Stimulated activated CD8-positive, alpha-beta memory T cell treated with anti-CD3 and anti-CD28 coated beads, Interleukin-4, amount 100 ng/mL, for 48 hours (primary cell): ENCODE measurements at regions not wholly inside any gene's neighbourhood (a gene's known extent, or its start where the extent isn't known, plus 50 kb on each side); places are given as distances from the start of the nearest gene placed in this dataset.

Source experiments
- DNase-seq: peaks from one replicate; pipeline ENCODE4 v3.0.0-alpha.2; 2020

DNA sequence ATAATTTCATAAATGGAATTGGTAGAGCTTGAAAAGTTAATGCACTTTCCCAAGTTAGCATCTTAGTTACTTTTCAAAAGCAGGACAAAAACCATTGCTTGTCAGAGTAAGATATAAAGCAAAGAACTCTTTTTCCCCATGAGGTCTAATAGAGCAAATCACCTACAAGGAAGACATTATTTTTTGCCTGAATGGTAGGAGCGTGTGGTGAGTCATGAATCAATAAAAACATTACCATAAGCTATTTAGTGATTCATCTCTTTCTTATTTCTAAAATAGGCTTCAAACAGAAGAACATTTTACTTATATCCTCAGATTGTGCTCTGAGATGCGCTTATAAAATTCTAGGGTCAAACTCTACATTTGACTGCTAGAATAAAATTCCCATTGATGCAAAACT, 109.4 kb upstream of the GPRIN3 start:
- DNase-seq, result no peak

DNA sequence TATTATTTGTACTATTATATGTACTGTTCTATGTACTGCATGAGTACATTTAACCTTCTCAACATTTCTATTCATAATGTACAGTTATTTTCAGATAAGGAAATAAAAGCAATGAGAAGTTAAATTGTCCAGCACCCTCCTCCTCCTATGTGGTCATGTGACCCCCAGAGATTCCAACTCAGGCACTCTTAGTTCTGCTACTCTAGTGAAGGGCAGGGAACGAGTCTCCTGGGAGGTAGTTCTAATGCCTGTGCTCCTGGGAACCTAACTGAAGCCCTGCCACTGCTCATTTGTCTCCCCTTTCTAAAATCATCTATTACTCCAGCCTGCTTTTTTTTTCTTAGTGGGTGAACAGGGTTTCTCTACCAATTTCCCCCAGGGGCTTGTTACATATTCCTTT, 105.9 kb upstream of the GPRIN3 start:
- DNase-seq, result no peak

DNA sequence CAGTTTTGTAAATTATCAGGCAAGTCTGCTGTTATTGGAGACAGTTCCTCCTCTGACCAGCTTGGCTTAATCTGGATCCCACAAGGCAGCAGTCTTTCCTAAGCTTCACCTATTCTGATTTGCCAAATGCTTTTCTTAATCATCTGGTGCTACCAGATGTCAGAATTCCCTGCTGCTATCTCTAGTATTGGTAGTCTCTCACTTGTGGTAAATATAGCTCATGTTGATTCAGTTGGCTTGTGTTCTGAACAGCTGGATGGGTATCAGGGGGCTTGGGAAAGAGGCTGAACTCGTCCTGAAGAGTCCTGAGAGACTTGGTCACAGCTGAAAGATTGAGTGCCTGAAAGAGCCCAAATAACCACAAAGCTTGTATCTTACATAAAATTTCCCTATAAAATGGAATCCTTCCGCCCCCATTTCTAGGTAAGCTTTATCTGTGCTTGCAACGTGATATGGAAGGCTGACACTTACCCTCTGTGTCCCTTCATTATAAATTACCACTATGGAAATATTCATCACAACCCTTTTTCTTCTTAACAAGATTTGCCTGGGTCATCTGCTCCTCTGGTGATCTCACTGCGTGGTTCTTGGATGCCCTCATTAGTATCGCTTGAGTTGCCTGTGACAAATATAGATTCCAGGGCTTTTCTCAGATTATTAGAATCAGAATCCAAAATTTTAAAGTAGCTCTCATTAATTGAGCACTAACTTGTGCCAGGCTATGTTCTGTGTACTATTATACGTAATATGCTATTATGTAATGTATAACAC, 104.1 kb upstream of the GPRIN3 start:
- DNase-seq, result no peak

DNA sequence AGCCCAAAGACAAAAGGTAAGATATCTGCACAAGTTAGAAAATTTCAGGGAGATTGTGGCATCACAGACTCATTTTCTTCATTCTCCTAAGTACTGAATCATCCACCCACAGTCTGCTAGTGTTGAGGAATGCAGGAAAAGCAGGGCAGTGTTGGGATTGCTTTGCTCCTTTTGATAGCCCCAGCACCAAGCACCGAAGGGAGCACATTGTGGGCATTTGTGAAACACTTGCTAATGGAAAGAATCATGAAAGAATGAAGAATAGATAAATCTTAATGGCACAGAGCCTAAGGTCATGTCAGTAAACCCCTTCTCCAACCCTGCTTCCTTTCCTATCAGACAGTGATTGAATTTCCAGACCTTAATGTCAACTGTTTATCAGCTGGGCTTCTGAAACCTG, 103.1 kb upstream of the GPRIN3 start:
- no peak for DNase-seq

DNA sequence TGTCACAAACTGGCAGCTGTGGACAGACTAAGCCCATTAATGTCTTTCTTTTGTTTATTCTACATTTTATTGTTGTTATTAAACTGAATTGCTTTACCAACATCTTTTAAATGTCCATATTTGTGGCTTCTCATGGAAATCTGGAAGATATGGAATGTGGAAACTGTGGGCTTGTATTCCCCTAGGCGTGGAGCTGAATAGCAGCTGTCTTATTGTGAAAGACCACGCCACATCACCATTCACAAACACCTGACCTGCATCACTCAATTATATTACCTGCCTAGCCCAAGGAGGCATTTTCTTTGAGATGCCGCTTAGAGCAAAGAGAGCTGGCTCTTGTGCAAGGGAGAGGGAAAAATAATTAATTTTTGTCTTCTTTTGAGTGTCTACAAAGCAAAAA, 96.9 kb upstream of the GPRIN3 start:
- no peak for DNase-seq

DNA sequence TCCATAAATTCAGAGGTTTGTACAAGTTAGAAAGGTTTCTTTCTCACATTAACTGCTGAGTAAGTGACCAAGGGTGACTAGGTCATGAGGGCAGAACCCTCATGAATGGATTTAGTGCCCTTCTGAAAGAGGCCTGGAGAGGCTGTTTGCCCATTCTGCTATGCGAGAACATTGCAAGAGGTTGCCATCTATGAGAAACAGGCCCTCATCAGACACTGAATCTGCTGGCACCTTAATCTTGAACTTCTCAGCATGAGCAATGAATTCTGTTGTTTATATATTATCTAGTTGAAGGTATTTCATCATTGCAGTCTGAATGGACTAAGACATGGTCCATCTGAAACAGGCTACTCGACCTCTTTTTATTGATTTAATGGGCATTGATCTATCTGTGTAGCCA, 96.2 kb upstream of the GPRIN3 start:
- no peak for DNase-seq

DNA sequence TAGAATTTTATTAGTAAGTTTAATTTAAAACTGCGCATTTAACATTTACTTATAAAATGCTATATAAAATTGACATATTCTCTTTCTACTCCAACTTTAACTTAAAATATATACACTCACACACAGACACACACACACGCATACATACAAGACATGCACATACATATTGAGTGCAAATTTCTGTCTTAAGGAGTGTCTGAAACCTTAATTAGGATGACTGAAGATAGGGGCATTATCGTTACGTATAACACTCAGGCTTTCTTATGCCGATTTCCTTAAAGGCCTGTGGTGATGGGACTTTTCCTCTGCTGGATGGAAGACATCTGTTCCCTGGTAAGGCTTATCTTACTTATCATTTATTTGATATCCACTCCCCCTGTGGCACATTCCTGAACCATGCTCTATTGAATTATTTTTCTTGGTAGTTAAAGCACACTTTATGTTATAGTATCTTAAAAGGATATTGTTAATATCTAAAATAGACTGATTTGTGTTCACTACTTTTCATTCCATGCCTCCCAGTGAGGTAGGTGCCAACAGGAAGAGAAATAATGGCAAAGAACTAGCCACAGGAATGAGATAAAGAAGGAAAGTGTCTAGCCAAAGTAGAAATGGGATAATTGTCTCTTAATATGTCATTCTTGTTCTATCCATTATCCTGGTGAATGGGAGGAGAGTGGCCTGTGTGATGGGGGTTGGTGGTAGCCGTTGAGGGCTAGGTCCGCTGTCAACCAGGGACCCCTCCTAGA, 92.9 kb upstream of the GPRIN3 start:
- no peak for DNase-seq

DNA sequence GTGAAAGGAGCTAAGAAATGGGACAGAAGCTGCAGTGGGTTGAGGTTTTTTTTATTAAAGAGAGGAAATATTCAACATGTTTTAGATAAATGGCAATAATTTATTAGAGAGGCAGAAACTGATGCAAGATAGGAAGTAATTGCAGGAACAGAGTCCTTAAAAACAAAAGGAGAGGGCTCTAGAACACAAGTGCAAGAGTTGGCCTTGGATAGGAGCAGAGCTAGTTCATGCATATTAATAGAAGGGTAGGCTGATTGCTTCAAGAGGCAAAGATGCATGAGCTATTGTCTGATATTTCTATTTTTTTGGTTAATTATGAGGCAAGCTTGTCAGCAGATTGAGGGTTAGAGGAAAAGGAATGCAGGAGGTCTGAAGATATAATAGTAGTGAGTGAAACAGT, 91.0 kb upstream of the GPRIN3 start:
- no peak for DNase-seq

DNA sequence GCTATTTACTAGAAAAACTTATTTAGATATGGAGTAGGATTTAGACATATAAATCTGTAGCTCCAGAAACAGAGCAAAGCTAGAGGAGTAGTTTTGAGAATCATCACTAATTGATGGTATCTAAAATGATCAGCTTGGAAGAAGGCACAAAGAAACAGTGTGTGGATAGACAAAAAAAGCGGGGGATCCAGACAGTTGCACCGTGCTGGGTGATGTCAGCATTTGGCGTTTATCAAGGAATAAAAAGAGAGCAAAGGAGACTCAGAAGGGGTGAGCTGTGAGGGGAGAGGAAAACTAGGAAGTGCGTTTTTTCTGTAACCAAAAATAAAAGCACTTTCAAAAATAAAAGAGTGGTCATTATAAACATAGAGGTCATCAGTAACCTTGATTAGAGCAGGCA, 90.5 kb upstream of the GPRIN3 start:
- no peak for DNase-seq

DNA sequence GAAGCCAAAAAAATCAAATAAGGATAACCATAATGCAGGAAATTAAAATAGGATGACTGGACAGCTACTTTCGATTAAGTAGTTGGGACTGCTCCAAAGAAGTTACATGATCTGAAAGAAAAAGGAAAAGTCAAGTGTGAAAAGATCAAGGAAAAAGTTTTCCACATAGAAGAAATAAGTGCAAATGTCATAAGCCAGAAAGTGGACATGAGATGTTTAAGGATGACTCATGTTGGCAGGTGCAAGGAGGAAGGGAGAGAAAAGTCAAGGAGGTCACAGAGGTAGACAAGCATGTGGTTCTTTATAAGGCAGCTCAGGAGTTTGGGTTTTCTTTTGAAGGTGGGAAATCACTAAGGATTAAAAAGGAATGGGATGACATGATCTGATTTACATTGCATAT, 89.8 kb upstream of the GPRIN3 start:
- no peak for DNase-seq

DNA sequence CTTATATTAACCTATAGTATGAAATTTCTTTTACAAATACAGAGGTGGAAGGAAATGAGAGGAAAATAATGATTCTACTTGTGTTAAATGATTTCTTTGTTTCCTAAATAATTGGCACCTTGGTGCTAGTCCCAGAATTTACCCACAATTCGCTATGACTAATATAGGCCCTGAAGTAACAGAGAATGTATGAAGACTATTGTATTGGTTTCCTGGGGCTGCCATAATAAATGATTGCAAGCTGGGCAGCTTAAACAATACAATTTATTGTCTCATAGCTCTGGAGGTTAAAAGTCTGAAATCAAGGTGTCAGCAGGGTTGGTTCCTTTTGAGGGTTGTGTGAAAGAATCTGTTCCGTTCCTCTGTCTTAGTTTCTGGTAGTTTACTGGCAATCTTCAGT, 74.8 kb upstream of the GPRIN3 start:
- DNase-seq, result no peak

DNA sequence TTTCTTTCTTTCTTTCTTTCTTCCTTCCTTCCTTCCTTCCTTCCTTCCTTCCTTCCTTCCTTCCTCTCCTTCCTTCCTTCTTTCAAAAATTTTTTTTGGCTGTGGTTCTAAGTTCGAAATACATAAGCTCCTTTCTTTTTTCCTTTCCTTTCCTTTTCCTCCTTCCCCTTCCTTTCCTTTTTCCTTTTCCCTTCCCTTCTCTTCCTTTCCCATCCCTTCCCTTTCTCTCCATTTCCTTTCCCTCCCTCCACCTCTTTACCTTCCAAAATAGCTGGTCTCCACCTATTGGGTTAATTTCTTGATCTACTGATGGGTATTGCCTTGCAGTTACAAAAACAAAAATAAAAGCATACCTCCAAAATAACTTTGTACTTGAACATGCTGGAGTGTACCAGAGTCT, 73.4 kb upstream of the GPRIN3 start:
- DNase-seq, result no peak

DNA sequence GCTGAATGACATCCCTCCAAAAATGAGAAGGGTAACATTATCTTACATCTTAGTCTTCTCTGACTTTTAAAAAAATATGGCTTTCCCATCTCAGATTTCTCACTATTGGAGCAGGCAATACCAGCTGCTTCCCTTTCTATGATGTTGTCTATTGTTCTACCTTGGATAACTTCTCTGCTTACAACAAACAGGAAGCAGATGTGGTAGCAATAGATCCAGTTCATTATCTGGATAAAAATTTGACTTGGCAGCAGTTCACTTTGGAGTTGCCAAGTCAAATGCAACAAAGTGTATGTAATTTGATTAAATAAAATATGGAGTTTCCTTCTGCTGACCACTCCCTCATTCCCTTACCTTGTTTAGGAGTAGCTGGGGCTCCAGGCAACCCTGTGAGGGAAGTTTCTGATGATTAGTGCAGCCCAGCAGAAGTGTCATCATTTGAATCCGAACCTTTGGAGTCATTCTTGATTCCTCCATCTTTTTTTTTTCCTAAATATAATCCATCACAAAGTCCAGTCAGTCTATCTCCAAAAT, 72.0 kb upstream of the GPRIN3 start:
- DNase-seq, result no peak

DNA sequence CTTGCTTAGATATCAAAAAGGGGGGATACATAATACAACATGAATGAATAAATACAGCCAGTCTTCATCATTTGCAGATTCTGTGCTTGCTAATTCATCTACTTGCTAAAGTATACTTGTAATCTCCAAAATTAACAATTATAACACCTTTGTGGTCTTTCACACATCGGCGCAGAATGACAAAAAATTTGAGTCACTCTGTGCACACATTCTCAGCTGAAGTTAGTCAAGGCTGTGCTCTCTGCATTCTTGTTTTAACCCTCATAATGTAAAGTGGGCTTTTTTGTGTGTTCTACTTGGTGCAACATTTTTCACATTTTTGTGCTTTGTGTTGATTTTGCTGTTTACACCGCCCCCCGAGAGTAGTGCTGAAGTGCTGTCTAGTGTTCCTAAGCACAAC, 65.8 kb upstream of the GPRIN3 start:
- no peak for DNase-seq

DNA sequence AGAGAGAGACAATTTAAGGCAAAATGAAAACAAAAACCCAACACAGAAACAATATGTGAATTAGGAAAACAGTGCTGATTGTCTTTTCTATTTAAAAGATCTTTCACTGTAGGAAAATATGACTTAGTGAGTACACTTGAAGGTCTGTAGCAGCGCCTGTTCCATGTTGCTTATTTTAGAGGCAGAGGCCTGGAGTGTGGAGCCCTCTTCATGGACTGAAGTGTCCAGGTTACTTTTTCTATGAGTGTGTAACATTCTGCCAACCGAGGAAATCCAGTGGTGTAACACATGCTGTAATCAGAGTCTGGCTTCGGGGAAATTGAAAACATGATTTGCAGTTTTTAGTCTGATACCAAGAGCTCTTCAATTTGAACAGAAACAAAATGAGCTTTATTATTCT, 64.0 kb upstream of the GPRIN3 start:
- no peak for DNase-seq

DNA sequence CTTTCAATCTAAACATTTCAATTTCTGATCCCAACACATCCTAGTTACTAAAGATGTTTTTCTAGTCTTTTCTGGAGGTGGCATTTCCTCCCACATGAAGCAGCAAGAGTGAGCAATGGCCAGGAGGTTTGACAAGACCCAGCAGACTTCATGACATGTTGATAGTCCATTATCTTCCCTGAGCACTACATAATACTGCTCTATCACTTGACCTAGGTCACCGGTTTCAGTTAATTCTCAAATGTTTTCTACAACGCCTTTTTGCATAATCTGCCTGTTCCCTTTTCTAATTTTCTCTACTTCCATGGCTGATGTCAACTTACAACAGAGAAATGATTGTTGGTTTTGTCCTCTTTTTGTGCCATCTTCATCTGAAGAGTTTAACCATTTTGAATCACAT, 62.0 kb upstream of the GPRIN3 start:
- no peak for DNase-seq

DNA sequence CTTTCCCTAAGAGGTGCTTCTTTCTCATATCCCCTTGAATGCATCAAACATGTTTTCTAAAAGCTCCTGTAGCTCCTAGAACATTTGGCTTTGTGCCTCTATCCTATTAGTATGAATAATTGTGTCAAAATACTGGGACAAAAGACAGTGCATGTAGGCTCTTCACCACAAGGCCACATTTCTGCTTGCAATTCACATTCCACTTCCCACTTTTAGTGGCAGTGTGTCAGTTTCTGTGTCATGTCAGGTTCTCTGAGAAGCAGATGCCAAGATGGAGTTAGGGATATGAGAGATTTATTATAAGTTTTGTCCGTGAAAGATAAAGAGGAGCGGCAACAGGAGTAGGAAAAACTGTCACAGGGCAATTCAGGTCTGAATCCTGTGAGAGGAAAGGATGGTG, 61.3 kb upstream of the GPRIN3 start:
- no peak for DNase-seq

DNA sequence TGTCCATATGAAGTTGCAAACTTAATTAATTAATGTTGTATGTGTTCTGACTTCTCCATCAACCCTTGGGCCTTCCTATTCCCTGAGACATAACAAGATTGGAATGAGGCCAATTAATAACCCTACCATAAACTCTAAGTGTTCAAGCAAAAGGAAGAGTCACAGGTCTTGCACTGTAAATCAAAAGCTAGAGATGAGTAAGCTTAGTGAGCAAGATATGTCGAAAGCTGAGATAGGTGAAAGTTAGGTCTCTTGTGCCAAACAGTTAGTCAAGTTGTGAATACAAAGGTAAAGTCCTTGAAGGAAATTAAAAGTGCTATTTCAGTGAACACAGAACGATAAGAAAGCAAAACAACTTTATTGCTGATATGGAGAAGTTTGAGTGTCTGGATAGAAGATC, 58.2 kb upstream of the GPRIN3 start:
- DNase-seq, result no peak

DNA sequence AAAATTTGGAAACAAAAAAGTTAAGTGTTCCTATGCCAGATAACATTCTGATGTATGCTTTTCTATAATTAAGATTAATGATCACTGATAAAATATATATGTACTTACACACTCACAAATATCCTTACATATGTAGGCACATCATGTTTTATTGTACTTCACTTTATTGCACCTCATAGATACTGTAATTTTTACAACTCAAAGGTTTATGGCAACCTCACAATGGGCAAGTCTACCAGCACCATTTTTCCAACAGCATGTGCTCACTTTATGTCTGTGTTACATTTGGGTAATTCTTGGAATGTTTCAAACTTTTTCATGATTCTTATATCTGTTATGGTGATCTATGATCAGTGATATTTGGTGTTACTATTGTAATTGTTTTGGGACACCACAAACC, 57.8 kb upstream of the GPRIN3 start:
- DNase-seq, result no peak

DNA sequence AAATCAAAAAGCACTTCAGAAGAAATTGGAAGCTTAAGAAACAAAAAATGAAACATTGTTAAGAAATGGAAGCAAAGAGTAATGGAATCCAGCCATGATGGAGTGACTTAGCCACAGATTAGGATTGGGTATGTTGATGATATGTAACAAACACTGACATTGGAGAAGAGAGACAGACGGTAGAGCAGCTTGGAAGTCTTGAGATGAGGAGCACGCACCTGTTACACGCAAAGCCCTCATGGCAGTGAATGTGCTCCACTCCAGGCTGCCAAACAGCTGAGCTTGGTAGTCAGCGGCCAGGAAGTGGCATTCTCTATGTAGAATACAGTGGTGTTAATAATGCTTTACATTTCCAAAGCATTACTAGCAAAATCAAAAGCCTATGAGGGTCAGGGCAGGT, 56.9 kb upstream of the GPRIN3 start:
- no peak for DNase-seq

DNA sequence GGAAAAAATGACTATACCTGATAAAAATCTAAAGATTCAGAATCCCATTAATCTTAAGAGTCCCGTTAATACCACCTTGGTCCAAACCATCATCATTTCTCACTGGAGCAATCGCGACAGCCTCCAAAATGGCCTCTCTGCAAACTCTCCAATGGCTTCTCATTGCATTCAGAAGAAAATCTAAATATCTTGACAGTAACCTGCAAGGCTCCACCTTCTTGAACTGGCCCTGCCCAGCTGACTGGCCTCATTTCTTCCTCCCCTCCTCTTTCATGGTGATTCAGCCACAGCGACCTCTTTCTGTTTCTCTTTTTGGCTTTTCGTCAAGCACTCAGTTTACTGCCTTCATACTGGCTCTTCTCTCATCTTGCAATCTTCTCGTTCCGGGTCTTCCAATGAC, 56.2 kb upstream of the GPRIN3 start:
- no peak for DNase-seq

DNA sequence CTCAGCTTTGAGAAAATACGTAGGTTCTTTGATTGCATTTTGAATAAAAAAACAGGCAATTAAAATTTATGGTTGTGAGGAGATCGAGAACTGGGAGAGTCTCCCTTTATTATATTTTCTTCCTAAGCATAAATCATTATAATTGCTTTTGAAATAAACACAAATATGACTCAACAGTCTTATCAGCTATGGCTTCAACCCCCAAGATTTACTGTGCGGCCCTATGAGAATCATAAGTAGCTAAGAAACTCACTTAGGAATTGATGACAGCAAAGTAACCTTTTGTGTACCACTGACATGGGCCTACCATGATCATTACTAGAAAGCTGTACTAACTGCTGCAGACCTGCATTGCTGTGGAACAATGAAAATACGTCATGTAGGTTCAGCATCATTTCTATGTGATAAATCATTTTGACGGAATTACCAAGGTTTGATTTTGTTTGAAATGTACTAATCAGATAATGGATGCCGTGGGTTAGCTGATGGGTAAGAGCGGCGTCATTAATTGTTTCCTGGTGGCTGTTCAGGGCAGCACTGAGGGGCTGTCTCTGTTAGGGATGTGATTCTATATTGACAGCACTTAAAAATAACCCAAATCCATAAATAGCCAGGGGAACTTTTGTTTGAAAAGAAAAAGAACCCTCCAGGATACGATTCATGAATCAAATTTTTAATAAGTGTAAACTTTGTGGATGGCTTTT, 51.5 kb upstream of the GPRIN3 start:
- DNase-seq, result no peak

DNA sequence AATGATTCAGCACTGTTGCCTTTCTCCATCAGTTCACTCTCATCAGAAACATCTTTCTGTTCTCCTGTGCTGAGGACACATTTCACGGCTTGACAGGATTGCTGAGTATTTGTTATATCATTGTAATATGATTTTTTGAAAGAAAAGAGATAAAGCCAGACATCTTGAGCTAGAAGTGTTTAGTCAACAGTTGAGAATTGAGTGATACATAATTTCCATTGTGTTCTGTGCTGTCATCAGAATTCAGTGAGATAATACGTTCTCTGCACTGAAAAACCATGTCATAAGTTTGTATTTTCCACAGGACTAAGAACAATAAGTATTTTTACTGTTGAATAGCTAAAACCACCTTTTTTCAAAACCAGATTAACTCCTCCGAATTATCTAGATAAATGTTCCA, 50.2 kb upstream of the GPRIN3 start:
- no peak for DNase-seq
